ENCODE measurements at regions not wholly inside any gene's neighbourhood (a gene's known extent, or its start where the extent isn't known, plus 50 kb on each side); places are given as distances from the start of the nearest gene placed in this dataset.
A peak's percentile ranks its signal among the peaks of the same experiment; 100 is the strongest.

DNA sequence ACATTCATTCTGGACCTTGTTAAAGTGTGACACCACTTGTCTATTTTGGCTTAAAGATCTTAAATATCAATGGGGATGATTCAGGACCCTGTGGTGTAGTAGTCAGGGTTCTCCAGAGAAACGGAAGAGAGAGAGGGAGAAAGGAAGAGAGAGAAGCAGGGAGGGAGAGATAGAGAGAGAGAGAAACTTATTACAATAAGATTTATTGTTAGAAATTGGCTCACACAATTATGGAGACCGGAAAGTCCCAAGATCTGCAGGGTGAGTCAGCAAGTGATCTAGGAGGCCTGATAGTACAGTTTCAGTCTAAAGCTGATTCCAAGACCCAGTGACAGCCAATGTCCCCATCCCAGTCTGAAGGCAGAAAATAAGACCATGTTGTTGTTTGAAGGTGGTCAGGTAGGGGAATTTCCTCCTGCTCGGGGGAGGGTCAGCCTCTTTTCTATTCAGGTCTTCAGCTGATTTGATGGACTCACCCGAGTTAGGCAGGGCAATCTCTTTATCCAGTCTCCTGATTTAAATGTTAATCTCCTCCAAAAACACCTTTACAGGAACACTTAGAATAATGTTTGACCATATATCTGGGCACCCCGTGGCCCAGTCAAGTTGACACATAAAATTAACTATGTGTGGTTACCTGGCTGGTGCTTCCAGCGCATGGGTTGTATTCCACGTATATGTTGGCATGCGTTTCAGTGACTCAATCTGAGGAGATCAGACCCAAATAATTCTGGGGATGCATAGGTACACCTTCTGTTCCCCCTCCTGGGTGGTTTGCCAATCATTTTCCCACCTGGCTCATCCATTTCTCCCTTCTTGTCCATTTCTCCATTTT is 1350.5 kb downstream of the TBC1D22A start:
- no peak overlapping the region for H3K4me3 ChIP-seq (ENCODE audit: low read depth, low read length)
- no peaks in the 10 kb centered on the region for H3K4me1 ChIP-seq (ENCODE audit: control insufficient read depth, insufficient read depth, low read length)
- H3K27ac ChIP-seq (ENCODE audit: extremely low read depth, low read depth, low read length) = no peak overlapping the region
- ChIA-PET CTCF (interaction anchor here (1.2 kb wide), 1 partner anchor 56 kb away, joined by 3 read pairs; no protein-coding TSS in a partner anchor), POLR2A (no interaction called here)
- H3K36me3 ChIP-seq (ENCODE audit: control insufficient read depth in 2 of 2, insufficient read depth in 1 of 2, low read length in 2 of 2) = no peaks in the 10 kb centered on the region
- peaks cover 5% of the 10 kb centered on the region; the same call in 1 of the 2 replicates for H3K9me3 ChIP-seq (ENCODE audit: control insufficient read depth, insufficient read depth, low read depth, low read length)
- TF ChIP-seq ZNF416 (tag by site-specific recombination; IDR thresholded peaks at IDR 0.05) (peak; percentile 72; the same call in 1 of the 2 replicates), SETDB1 (IDR thresholded peaks at IDR 0.05; ENCODE audit: insufficient read length, low read length) (peak; percentile 55)
- TF ChIP-seq, protein P1, sequence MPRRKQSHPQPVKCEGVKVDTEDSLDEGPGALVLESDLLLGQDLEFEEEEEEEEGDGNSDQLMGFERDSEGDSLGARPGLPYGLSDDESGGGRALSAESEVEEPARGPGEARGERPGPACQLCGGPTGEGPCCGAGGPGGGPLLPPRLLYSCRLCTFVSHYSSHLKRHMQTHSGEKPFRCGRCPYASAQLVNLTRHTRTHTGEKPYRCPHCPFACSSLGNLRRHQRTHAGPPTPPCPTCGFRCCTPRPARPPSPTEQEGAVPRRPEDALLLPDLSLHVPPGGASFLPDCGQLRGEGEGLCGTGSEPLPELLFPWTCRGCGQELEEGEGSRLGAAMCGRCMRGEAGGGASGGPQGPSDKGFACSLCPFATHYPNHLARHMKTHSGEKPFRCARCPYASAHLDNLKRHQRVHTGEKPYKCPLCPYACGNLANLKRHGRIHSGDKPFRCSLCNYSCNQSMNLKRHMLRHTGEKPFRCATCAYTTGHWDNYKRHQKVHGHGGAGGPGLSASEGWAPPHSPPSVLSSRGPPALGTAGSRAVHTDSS (tag by site-specific recombination; IDR thresholded peaks at IDR 0.05) = no peak
- TF ChIP-seq, protein P2, sequence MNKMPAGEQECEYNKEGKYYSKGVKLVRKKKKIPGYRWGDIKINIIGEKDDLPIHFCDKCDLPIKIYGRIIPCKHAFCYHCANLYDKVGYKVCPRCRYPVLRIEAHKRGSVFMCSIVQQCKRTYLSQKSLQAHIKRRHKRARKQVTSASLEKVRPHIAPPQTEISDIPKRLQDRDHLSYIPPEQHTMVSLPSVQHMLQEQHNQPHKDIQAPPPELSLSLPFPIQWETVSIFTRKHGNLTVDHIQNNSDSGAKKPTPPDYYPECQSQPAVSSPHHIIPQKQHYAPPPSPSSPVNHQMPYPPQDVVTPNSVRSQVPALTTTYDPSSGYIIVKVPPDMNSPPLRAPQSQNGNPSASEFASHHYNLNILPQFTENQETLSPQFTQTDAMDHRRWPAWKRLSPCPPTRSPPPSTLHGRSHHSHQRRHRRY (tag by site-specific recombination; IDR thresholded peaks at IDR 0.05) = no peak

DNA sequence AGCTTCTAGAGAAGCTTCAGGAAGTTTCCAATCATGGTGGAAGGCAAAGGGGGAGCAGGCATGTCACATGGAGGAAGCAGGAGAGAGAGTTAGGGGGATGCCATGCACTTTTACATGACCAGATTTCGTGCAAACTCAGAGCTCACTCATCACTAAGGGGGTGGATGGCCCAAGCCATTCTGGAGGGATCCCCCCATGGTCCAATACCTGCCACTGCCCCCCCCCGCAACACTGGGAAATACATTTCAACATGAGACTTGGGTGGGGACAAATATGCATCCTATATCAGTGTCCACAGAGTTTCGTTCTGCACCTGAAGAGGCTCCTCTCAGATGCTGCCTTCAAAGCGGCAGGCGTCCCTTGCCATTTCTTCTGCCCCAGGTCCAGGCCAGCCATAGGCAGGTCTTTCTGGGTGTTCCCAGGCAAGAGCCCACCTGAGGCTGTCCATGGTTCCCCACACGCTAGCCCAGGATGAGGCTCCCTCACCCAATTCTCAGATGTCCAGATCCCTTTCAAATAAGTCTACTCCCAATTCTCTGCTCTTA is 1344.3 kb downstream of the TBC1D22A start:
- H3K4me1 ChIP-seq (ENCODE audit: control insufficient read depth, insufficient read depth, low read length) = no peaks in the 10 kb centered on the region
- ChIA-PET CTCF (no interaction called here), POLR2A (no interaction called here)
- TF ChIP-seq, protein P3, sequence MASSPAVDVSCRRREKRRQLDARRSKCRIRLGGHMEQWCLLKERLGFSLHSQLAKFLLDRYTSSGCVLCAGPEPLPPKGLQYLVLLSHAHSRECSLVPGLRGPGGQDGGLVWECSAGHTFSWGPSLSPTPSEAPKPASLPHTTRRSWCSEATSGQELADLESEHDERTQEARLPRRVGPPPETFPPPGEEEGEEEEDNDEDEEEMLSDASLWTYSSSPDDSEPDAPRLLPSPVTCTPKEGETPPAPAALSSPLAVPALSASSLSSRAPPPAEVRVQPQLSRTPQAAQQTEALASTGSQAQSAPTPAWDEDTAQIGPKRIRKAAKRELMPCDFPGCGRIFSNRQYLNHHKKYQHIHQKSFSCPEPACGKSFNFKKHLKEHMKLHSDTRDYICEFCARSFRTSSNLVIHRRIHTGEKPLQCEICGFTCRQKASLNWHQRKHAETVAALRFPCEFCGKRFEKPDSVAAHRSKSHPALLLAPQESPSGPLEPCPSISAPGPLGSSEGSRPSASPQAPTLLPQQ (tag by site-specific recombination; IDR thresholded peaks at IDR 0.05) = no peak
- TF ChIP-seq ZNF707 (tag by site-specific recombination; IDR thresholded peaks at IDR 0.05) (no peak), TCF7L2 (IDR thresholded peaks at IDR 0.05; ENCODE audit: borderline replicate concordance, low read depth, low read length) (no peak), ZNF121 (tag by site-specific recombination; IDR thresholded peaks at IDR 0.05) (no peak), SETDB1 (IDR thresholded peaks at IDR 0.05; ENCODE audit: insufficient read length, low read length) (no peak), ZNF266 (tag by site-specific recombination; IDR thresholded peaks at IDR 0.05; ENCODE audit: low read depth) (no peak), PRDM1 (tag by site-specific recombination; IDR thresholded peaks at IDR 0.05) (no peak), SP3 (tag by site-specific recombination; IDR thresholded peaks at IDR 0.05) (no peak), ZNF560 (tag by site-specific recombination; IDR thresholded peaks at IDR 0.05; ENCODE audit: borderline replicate concordance) (no peak), ZFP3 (tag by site-specific recombination; IDR thresholded peaks at IDR 0.05; ENCODE audit: low read depth) (no peak), KLF16 (tag by site-specific recombination; IDR thresholded peaks at IDR 0.05) (no peak), ZNF426 (tag by site-specific recombination; IDR thresholded peaks at IDR 0.05) (no peak), ZNF677 (tag by site-specific recombination; IDR thresholded peaks at IDR 0.05) (no peak), ZNF561 (tag by site-specific recombination; IDR thresholded peaks at IDR 0.05; ENCODE audit: borderline replicate concordance) (no peak)
- TF ChIP-seq, protein P4, sequence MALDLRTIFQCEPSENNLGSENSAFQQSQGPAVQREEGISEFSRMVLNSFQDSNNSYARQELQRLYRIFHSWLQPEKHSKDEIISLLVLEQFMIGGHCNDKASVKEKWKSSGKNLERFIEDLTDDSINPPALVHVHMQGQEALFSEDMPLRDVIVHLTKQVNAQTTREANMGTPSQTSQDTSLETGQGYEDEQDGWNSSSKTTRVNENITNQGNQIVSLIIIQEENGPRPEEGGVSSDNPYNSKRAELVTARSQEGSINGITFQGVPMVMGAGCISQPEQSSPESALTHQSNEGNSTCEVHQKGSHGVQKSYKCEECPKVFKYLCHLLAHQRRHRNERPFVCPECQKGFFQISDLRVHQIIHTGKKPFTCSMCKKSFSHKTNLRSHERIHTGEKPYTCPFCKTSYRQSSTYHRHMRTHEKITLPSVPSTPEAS (tag by site-specific recombination; IDR thresholded peaks at IDR 0.05) = no peak
- TF ChIP-seq, protein P5, sequence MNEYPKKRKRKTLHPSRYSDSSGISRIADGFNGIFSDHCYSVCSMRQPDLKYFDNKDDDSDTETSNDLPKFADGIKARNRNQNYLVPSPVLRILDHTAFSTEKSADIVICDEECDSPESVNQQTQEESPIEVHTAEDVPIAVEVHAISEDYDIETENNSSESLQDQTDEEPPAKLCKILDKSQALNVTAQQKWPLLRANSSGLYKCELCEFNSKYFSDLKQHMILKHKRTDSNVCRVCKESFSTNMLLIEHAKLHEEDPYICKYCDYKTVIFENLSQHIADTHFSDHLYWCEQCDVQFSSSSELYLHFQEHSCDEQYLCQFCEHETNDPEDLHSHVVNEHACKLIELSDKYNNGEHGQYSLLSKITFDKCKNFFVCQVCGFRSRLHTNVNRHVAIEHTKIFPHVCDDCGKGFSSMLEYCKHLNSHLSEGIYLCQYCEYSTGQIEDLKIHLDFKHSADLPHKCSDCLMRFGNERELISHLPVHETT (tag by site-specific recombination; IDR thresholded peaks at IDR 0.05) = no peak
- TF ChIP-seq, protein P6, sequence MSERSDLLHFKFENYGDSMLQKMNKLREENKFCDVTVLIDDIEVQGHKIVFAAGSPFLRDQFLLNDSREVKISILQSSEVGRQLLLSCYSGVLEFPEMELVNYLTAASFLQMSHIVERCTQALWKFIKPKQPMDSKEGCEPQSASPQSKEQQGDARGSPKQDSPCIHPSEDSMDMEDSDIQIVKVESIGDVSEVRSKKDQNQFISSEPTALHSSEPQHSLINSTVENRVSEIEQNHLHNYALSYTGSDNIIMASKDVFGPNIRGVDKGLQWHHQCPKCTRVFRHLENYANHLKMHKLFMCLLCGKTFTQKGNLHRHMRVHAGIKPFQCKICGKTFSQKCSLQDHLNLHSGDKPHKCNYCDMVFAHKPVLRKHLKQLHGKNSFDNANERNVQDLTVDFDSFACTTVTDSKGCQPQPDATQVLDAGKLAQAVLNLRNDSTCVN (tag by site-specific recombination; optimal IDR thresholded peaks at IDR 0.05) = no peak
- TF ChIP-seq, protein P7, sequence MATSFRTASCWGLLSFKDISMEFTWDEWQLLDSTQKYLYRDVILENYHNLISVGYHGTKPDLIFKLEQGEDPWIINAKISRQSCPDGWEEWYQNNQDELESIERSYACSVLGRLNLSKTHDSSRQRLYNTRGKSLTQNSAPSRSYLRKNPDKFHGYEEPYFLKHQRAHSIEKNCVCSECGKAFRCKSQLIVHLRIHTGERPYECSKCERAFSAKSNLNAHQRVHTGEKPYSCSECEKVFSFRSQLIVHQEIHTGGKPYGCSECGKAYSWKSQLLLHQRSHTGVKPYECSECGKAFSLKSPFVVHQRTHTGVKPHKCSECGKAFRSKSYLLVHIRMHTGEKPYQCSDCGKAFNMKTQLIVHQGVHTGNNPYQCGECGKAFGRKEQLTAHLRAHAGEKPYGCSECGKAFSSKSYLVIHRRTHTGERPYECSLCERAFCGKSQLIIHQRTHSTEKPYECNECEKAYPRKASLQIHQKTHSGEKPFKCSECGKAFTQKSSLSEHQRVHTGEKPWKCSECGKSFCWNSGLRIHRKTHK (tag by site-specific recombination; IDR thresholded peaks at IDR 0.05) = no peak
- H3K27ac ChIP-seq (ENCODE audit: extremely low read depth, low read depth, low read length) = no peak overlapping the region
- H3K4me3 ChIP-seq (ENCODE audit: low read depth, low read length) = no peak overlapping the region
- H3K36me3 ChIP-seq (ENCODE audit: control insufficient read depth in 2 of 2, insufficient read depth in 1 of 2, low read length in 2 of 2) = no peaks in the 10 kb centered on the region
- H3K9me3 ChIP-seq (ENCODE audit: control insufficient read depth, insufficient read depth, low read depth, low read length) = peaks cover 5% of the 10 kb centered on the region; the same call in 1 of the 2 replicates
